Hepatocyte (in vitro differentiated cells): ENCODE measurements at regions not wholly inside any gene's neighbourhood (a gene's known extent, or its start where the extent isn't known, plus 50 kb on each side); places are given as distances from the start of the nearest gene placed in this dataset.

Experiments
- DNase-seq: peaks from one replicate; pipeline ENCODE4 v3.0.0-alpha.2; 2016; ENCODE audit warnings: low spot score
- H2AFZ ChIP-seq: fragments of 200-600 bp; sonication (generic); 2 replicates; pipeline ENCODE4 v1.6.0; 2016; ENCODE audit warnings: antibody characterized with exemption, mild to moderate bottlenecking
- H3K27ac ChIP-seq: fragments of 200-600 bp; sonication (generic); 2 replicates; pipeline ENCODE4 v1.5.1; 2016; ENCODE audit warnings: mild to moderate bottlenecking
- H3K27me3 ChIP-seq: fragments of 200-600 bp; sonication (generic); 2 replicates; pipeline ENCODE4 v1.6.1; 2016
- H3K36me3 ChIP-seq: fragments of 200-600 bp; sonication (generic); replicated peaks from 2 replicates; pipeline ENCODE4 v1.5.1; 2016; ENCODE audit warnings: low read depth; ENCODE audit not compliant: insufficient read depth
- H3K4me1 ChIP-seq: fragments of 200-600 bp; sonication (generic); 2 replicates; pipeline ENCODE4 v1.5.1; 2016; ENCODE audit warnings: mild to moderate bottlenecking, moderate library complexity; ENCODE audit not compliant: insufficient read depth
- H3K4me2 ChIP-seq: fragments of 200-600 bp; sonication (generic); 2 replicates; pipeline ENCODE4 v1.6.0; 2016
- H3K4me3 ChIP-seq: fragments of 200-600 bp; sonication (generic); 2 replicates; pipeline ENCODE4 v1.5.1; 2016; ENCODE audit warnings: mild to moderate bottlenecking
- H3K79me2 ChIP-seq: fragments of 200-600 bp; sonication (generic); 2 replicates; pipeline ENCODE4 v1.6.0; 2017; ENCODE audit warnings: mild to moderate bottlenecking
- H3K9me2 ChIP-seq: fragments of 200-600 bp; sonication (generic); replicated peaks from 2 replicates; pipeline ENCODE4 v1.6.0; 2017; ENCODE audit warnings: mild to moderate bottlenecking; ENCODE audit not compliant: insufficient read depth
- H3K9me3 ChIP-seq: fragments of 200-600 bp; sonication (generic); 2 replicates; pipeline ENCODE4 v1.5.1; 2016; ENCODE audit warnings: low read depth, mild to moderate bottlenecking
- H4K20me1 ChIP-seq: fragments of 200-600 bp; sonication (generic); 2 replicates; pipeline ENCODE4 v1.6.0; 2016; ENCODE audit warnings: mild to moderate bottlenecking; ENCODE audit not compliant: insufficient read depth, poor library complexity, severe bottlenecking
- CTCF ChIP-seq: fragments of 200-600 bp; sonication (generic); IDR thresholded peaks from 2 replicates; pipeline ENCODE4 v1.5.1; 2016; ENCODE audit warnings: antibody characterized with exemption, mild to moderate bottlenecking; ENCODE audit not compliant: poor library complexity
- EZH2 ChIP-seq: fragments of 200-600 bp; sonication (generic); IDR thresholded peaks from 2 replicates; pipeline ENCODE4 v1.6.1; 2016; ENCODE audit warnings: antibody characterized with exemption, mild to moderate bottlenecking, borderline replicate concordance
- EZH2phosphoT487 ChIP-seq: fragments of 200-600 bp; sonication (generic); IDR thresholded peaks from one replicate; pipeline ENCODE4 v1.6.1; 2018; ENCODE audit warnings: antibody characterized with exemption, mild to moderate bottlenecking, low read depth, moderate library complexity; ENCODE audit not compliant: unreplicated experiment, severe bottlenecking
- WGBS: methylation state at CpG from one replicate; pipeline ENCODE4 v1.1.6; 2016; ENCODE audit warnings: low lambda C conversion rate; ENCODE audit errors: missing lambda C conversion rate; 5-methylcytosine and 5-hydroxymethylcytosine counted together

GRCh38 chr9:20139763-20140290, 351.0 kb upstream of the SLC24A2 start:
- Histone ChIP-seq H3K4me2 (no peak overlapping the region), H3K27ac (no peak overlapping the region), H3K36me3 (no peaks in the 10 kb centered on the region), H3K4me1 (no peaks in the 10 kb centered on the region), H3K79me2 (no peaks in the 10 kb centered on the region), H2AFZ (no peak overlapping the region), H3K27me3 (no peaks in the 10 kb centered on the region), H3K9me2 (no peaks in the 10 kb centered on the region), H3K9me3 (no peaks in the 10 kb centered on the region), H4K20me1 (no peaks in the 10 kb centered on the region), H3K4me3 (no peak overlapping the region)
- no peak for TF ChIP-seq EZH2
- TF ChIP-seq CTCF, result no peak
- TF ChIP-seq EZH2phosphoT487, result no peak
- no peak for DNase-seq
- 83% methylated on average over 9 of the region's 9 CpGs for WGBS

- DNase-seq, result no peak
- Histone ChIP-seq H3K79me2 (no peaks in the 10 kb centered on the region), H3K4me2 (no peak overlapping the region), H3K9me3 (no peaks in the 10 kb centered on the region), H2AFZ (no peak overlapping the region), H3K4me1 (no peaks in the 10 kb centered on the region), H3K27me3 (no peaks in the 10 kb centered on the region), H3K9me2 (no peaks in the 10 kb centered on the region), H3K4me3 (no peak overlapping the region), H3K36me3 (no peaks in the 10 kb centered on the region), H4K20me1 (no peaks in the 10 kb centered on the region), H3K27ac (no peak overlapping the region)
- 93% methylated on average over 4 of the region's 4 CpGs for WGBS
- TF ChIP-seq CTCF (no peak), EZH2phosphoT487 (no peak), EZH2 (no peak)
These were observed 350.0 kb upstream of the SLC24A2 start for GRCh38 chr9:20138841-20139240.

GRCh38 chr9:20138116-20138515, 349.3 kb upstream of the SLC24A2 start:
- Histone ChIP-seq H3K79me2 (no peaks in the 10 kb centered on the region), H2AFZ (no peak overlapping the region), H3K4me2 (no peak overlapping the region), H3K36me3 (no peaks in the 10 kb centered on the region), H3K27ac (no peak overlapping the region), H4K20me1 (no peaks in the 10 kb centered on the region), H3K9me2 (no peaks in the 10 kb centered on the region), H3K27me3 (no peaks in the 10 kb centered on the region), H3K4me1 (no peaks in the 10 kb centered on the region), H3K9me3 (no peaks in the 10 kb centered on the region), H3K4me3 (no peak overlapping the region)
- no peak for TF ChIP-seq EZH2phosphoT487
- TF ChIP-seq EZH2, result no peak
- TF ChIP-seq CTCF, result no peak
- no peak for DNase-seq

- Histone ChIP-seq H2AFZ (no peak overlapping the region), H3K9me2 (no peaks in the 10 kb centered on the region), H3K27me3 (no peaks in the 10 kb centered on the region), H3K4me3 (no peak overlapping the region), H3K9me3 (no peaks in the 10 kb centered on the region), H3K36me3 (no peaks in the 10 kb centered on the region), H3K4me1 (no peaks in the 10 kb centered on the region), H4K20me1 (no peaks in the 10 kb centered on the region), H3K4me2 (no peak overlapping the region), H3K79me2 (no peaks in the 10 kb centered on the region), H3K27ac (no peak overlapping the region)
- no peak for DNase-seq
- WGBS, result 58% methylated on average over 1 of the region's 1 CpG
- TF ChIP-seq EZH2 (no peak), CTCF (no peak), EZH2phosphoT487 (no peak)
These were observed 348.6 kb upstream of the SLC24A2 start for GRCh38 chr9:20137425-20137824.
